Esophagus muscularis mucosa (tissue), 4 donors: ENCODE measurements at regions not wholly inside any gene's neighbourhood (a gene's known extent, or its start where the extent isn't known, plus 50 kb on each side); places are given as distances from the start of the nearest gene placed in this dataset.

Source experiments
- CTCF ChIP-seq, 3 experiments: fragments of 200-600 bp in 2 of 3; fragments of 450-650 bp in 1 of 3; sonication (generic) in 2 of 3; IDR thresholded peaks; one replicate each; pipeline ENCODE4 v1.5.1; 2017 to 2019; ENCODE audit warnings: antibody characterized with exemption in 3 of 3, mild to moderate bottlenecking in 2 of 3, moderate library complexity in 1 of 3
- EP300 ChIP-seq: sonication (generic); formaldehyde crosslinking; IDR thresholded peaks from one replicate; pipeline ENCODE4 v1.6.1; 2017; ENCODE audit warnings: antibody characterized with exemption
- POLR2A ChIP-seq: fragments of 450-650 bp; IDR thresholded peaks from one replicate; pipeline ENCODE4 v1.6.1; 2017; ENCODE audit warnings: antibody characterized with exemption, moderate library complexity, mild to moderate bottlenecking, low read depth
- POLR2AphosphoS5 ChIP-seq, 2 donors: sonication (generic); formaldehyde crosslinking; IDR thresholded peaks; one replicate each; pipeline ENCODE4 v1.6.1; 2017; ENCODE audit warnings: antibody characterized with exemption in 2 of 2

- TF ChIP-seq CTCF (IDR thresholded peaks at IDR 0.05) (no peak), EP300 (no peak), POLR2A (no peak), POLR2AphosphoS5 (IDR thresholded peaks at IDR 0.05) (no peak)
These were observed 232.9 kb downstream of the ATP23 start for GRCh38 chr12:58174316-58174715.
